ENCODE measurements at regions not wholly inside any gene's neighbourhood (a gene's known extent, or its start where the extent isn't known, plus 50 kb on each side); places are given as distances from the start of the nearest gene placed in this dataset.

DNA sequence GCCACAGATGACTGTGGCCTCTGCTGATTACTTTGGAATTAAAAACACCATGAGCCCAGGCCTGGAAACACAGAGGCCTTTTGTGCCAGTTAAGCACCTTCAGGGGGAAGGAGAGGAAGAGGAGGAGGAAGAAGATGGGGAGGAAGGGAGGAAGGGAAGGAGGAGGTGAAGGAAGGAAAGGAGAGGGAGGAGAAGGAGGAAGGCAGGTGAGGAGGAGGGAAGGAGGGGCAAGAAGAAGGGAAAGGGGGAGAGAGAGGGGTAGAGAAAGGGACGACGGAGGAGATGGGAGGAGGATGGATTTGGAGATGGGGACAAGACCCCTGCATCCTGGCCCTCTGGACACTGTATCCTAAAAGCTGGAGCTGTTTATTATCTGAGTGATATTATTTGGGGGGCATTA, 231.0 kb downstream of the UQCRFS1 start:
- TF ChIP-seq SUZ12 (IDR thresholded peaks at IDR 0.05; ENCODE audit: extremely low read depth, insufficient read depth, insufficient read length), result no peak
- no peak for TF ChIP-seq YY1 (IDR thresholded peaks at IDR 0.05; ENCODE audit: insufficient read depth, insufficient read length)

Measured in NT2/D1 (cell line).